HCT116 (cell line): ENCODE measurements at regions not wholly inside any gene's neighbourhood (a gene's known extent, or its start where the extent isn't known, plus 50 kb on each side); places are given as distances from the start of the nearest gene placed in this dataset.

ENCODE experiments used
- CEBPB ChIP-seq: IDR thresholded peaks from 2 replicates; pipeline ENCODE4 v1.6.1; 2012; ENCODE audit warnings: low read depth
- CTCF ChIP-seq, 3 experiments: fragments of 200-600 bp in 1 of 3; sonication (generic) in 1 of 3; IDR thresholded peaks in 2 of 3; conservative IDR thresholded peaks in 1 of 3; 2 replicates each; pipeline ENCODE4 v1.5.1; 2012 to 2017; ENCODE audit warnings: low read depth in 2 of 3, low read length in 2 of 3, antibody characterized with exemption in 1 of 3, borderline replicate concordance in 1 of 3, control low read depth in 1 of 3, mild to moderate bottlenecking in 1 of 3, mixed read lengths in 1 of 3, mixed run types in 1 of 3, moderate library complexity in 1 of 3; ENCODE audit not compliant: insufficient read depth in 1 of 3
- EGR1 ChIP-seq: IDR thresholded peaks from 2 replicates; pipeline ENCODE4 v1.6.1; 2012; ENCODE audit warnings: low read depth
- ELF1 ChIP-seq: IDR thresholded peaks from 2 replicates; pipeline ENCODE4 v1.6.1; 2012; ENCODE audit warnings: low read depth, borderline replicate concordance
- EZH2phosphoT487 ChIP-seq: fragments of 200-600 bp; IDR thresholded peaks from 2 replicates; pipeline ENCODE4 v1.6.1; 2018; ENCODE audit warnings: antibody characterized with exemption, borderline replicate concordance
- JUND ChIP-seq: IDR thresholded peaks from 2 replicates; pipeline ENCODE4 v1.6.1; 2012
- POLR2A ChIP-seq: IDR thresholded peaks from 2 replicates; pipeline ENCODE4 v1.7.0; 2011; ENCODE audit warnings: borderline replicate concordance; ENCODE audit not compliant: insufficient read depth, insufficient read length; ENCODE audit errors: extremely low read depth
- POLR2AphosphoS5 ChIP-seq: IDR thresholded peaks from 2 replicates; pipeline ENCODE4 v1.6.1; 2011; ENCODE audit warnings: mild to moderate bottlenecking, low read depth, low read length, moderate library complexity
- RAD21 ChIP-seq: IDR thresholded peaks from 2 replicates; pipeline ENCODE4 v1.6.1; 2012; ENCODE audit warnings: low read depth, mild to moderate bottlenecking
- SP1 ChIP-seq: IDR thresholded peaks from 2 replicates; pipeline ENCODE4 v1.6.1; 2012; ENCODE audit warnings: low read depth
- TCF7L2 ChIP-seq: IDR thresholded peaks from 2 replicates; pipeline ENCODE4 v1.7.0; 2011; ENCODE audit warnings: borderline replicate concordance, inconsistent platforms; ENCODE audit not compliant: insufficient read depth, insufficient read length; ENCODE audit errors: extremely low read depth
- TF ChIP-seq, protein P1 (sequence below): IDR thresholded peaks from 2 replicates; pipeline ENCODE4 v1.6.1; 2012

- TF ChIP-seq RAD21 (no peak), SP1 (no peak), POLR2A (no peak), POLR2AphosphoS5 (no peak), JUND (no peak), CTCF (IDR thresholded peaks at IDR 0.05 in 2 of 3, conservative IDR thresholded peaks at IDR 0.05 in 1 of 3; ENCODE audit: borderline replicate concordance in 1 of 3, insufficient read depth in 1 of 3, low read depth in 2 of 3, low read length in 2 of 3) (no peak), CEBPB (no peak), ELF1 (no peak), EZH2phosphoT487 (no peak), EGR1 (no peak), TCF7L2 (no peak)
- TF ChIP-seq, protein P1, sequence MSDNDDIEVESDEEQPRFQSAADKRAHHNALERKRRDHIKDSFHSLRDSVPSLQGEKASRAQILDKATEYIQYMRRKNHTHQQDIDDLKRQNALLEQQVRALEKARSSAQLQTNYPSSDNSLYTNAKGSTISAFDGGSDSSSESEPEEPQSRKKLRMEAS = no peak
These were observed 61.8 kb upstream of the ZC3H15 start for GRCh38 chr2:186424265-186424664.
